ENCODE measurements at regions not wholly inside any gene's neighbourhood (a gene's known extent, or its start where the extent isn't known, plus 50 kb on each side); places are given as distances from the start of the nearest gene placed in this dataset.
A peak's percentile ranks its signal among the peaks of the same experiment; 100 is the strongest.

DNA sequence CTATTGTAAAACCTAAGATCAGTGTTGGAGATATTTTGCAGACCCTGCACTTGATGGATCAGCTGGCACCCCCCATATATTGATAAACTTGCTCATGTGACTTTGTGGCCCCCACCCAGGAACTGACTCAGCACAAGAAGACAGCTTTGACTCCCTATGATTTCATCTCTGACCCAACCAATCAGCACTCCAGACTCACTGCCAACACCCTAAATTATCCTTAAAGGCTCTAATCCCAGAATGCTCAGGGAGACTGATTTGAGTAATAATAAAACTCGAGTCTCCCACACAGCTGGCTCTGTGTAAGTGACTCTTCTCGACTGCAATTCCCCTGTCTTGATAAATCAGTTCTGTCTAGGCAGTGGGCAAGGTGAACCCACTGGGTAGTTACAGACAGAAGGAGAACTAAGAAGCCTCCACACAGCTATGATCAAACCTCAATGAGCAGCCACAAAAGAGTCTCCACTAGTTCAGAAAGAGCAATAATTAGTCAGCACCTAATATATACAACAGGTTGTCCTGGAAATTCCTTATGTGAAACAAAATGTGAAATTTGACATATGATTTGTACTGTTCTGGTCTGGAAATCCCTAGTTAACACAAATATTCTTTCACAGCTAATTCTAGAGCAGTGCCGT lies 52.2 kb downstream of the ACTL7B start:
- Mint-ChIP-seq H3K4me3 (no peak overlapping the region), H3K4me1 (no peaks in the 10 kb centered on the region), H3K27me3 (peaks cover 2 to 17% (median 5%) of the 10 kb centered on the region in 5 donors), H3K9me3 (no peaks in the 10 kb centered on the region), H3K27ac (no peak overlapping the region), H3K36me3 (no peaks in the 10 kb centered on the region)
- DNase-seq (no peak), ATAC-seq (no peak)
- POLR2A ChIA-PET = no interaction called here

- peaks cover 2 to 17% (median 5%) of the 10 kb centered on the region in 5 donors for H3K27me3 Mint-ChIP-seq
- POLR2A ChIA-PET = no interaction called here
- H3K27ac Mint-ChIP-seq = no peak overlapping the region
- no peaks in the 10 kb centered on the region for H3K4me1 Mint-ChIP-seq
- no peak for ATAC-seq
- no peaks in the 10 kb centered on the region for H3K36me3 Mint-ChIP-seq
- no peak overlapping the region for H3K4me3 Mint-ChIP-seq
- no peak for DNase-seq
- H3K9me3 Mint-ChIP-seq = no peaks in the 10 kb centered on the region
These were observed 52.8 kb downstream of the ACTL7B start for GRCh38 chr9:108802967-108803366.

- H3K27ac Mint-ChIP-seq = no peak overlapping the region
- no peaks in the 10 kb centered on the region for H3K9me3 Mint-ChIP-seq
- H3K27me3 Mint-ChIP-seq = peaks cover 0 to 11% (median 2%) of the 10 kb centered on the region in 5 donors
- H3K36me3 Mint-ChIP-seq = no peaks in the 10 kb centered on the region
- H3K4me3 Mint-ChIP-seq = no peak overlapping the region
- POLR2A ChIA-PET = no interaction called here
- no peak for DNase-seq
- ATAC-seq = no peak
- H3K4me1 Mint-ChIP-seq = no peaks in the 10 kb centered on the region
These were observed 53.8 kb downstream of the ACTL7B start for GRCh38 chr9:108801949-108802348.

- no peaks in the 10 kb centered on the region for H3K36me3 Mint-ChIP-seq
- POLR2A ChIA-PET = no interaction called here
- H3K27me3 Mint-ChIP-seq = peaks cover 0 to 4% (median 0%) of the 10 kb centered on the region in 5 donors
- ATAC-seq = no peak
- DNase-seq = no peak
- no peak overlapping the region for H3K27ac Mint-ChIP-seq
- H3K4me3 Mint-ChIP-seq = no peak overlapping the region
- H3K4me1 Mint-ChIP-seq = no peaks in the 10 kb centered on the region
- no peaks in the 10 kb centered on the region for H3K9me3 Mint-ChIP-seq
These were observed 55.1 kb downstream of the ACTL7B start for GRCh38 chr9:108800632-108801099.

DNA sequence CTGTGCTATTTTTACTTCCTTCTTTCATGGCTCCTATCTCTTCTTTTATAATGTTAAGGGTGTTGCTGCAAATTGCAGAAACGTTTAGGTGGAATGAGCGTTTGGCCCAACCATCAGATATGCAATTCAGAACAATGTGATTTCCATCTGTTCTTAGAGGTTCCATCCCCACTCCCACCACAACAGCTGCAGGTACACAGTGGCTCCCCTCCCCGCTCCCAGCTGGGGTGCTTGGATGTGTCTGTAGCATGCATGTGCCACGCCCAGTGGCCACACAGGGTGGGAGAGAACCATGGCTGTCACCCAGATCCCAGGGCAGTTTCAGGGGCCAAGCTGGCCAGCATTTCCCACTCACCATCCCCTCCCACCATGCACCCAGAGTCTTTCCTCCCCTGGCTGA lies 62.2 kb downstream of the ACTL7B start:
- Mint-ChIP-seq H3K27me3 (peaks cover 0 to 12% (median 4%) of the 10 kb centered on the region in 5 donors), H3K27ac (no peak overlapping the region), H3K36me3 (peaks cover 0 to 4% (median 0%) of the 10 kb centered on the region in 3 donors), H3K4me1 (no peaks in the 10 kb centered on the region), H3K9me3 (peaks cover 0 to 17% (median 7%) of the 10 kb centered on the region in 9 donors), H3K4me3 (no peak overlapping the region)
- ATAC-seq (no peak), DNase-seq (no peak)
- POLR2A ChIA-PET = no interaction called here

- Mint-ChIP-seq H3K36me3 (peaks cover 0 to 4% (median 0%) of the 10 kb centered on the region in 3 donors), H3K4me3 (no peak overlapping the region), H3K9me3 (peaks cover 0 to 17% (median 9%) of the 10 kb centered on the region in 9 donors), H3K27me3 (peaks cover 0 to 16% (median 6%) of the 10 kb centered on the region in 5 donors), H3K4me1 (peaks cover 0 to 1% (median 0%) of the 10 kb centered on the region in 4 donors), H3K27ac (no peak overlapping the region)
- DNase-seq (no peak), ATAC-seq (no peak)
- POLR2A ChIA-PET = no interaction called here
These were observed 66.0 kb downstream of the ACTL7B start for GRCh38 chr9:108789742-108790141.

GRCh38 chr9:108787690-108788048 lies 68.1 kb downstream of the ACTL7B start:
- Mint-ChIP-seq H3K27me3 (peaks cover 0 to 14% (median 1%) of the 10 kb centered on the region in 5 donors), H3K4me3 (no peak overlapping the region), H3K4me1 (peaks cover 0 to 18% (median 5%) of the 10 kb centered on the region in 4 donors), H3K27ac (no peak overlapping the region), H3K9me3 (peaks cover 0 to 10% (median 3%) of the 10 kb centered on the region in 9 donors), H3K36me3 (peaks cover 0 to 4% (median 0%) of the 10 kb centered on the region in 3 donors)
- no peak for DNase-seq
- POLR2A ChIA-PET = no interaction called here
- ATAC-seq = no peak

GRCh38 chr9:108786901-108787689 lies 68.7 kb downstream of the ACTL7B start:
- no peak for ATAC-seq
- Mint-ChIP-seq H3K27ac (no peak overlapping the region), H3K9me3 (peaks cover 0 to 10% (median 3%) of the 10 kb centered on the region in 9 donors), H3K4me1 (peaks cover 0 to 18% (median 5%) of the 10 kb centered on the region in 4 donors), H3K36me3 (peaks cover 0 to 4% (median 0%) of the 10 kb centered on the region in 3 donors), H3K4me3 (no peak overlapping the region), H3K27me3 (peaks cover under 1 to 14% (median 1%) of the 10 kb centered on the region in 5 donors)
- POLR2A ChIA-PET = no interaction called here
- DNase-seq = no peak

- Mint-ChIP-seq H3K27me3 (peaks cover 1 to 21% (median 8%) of the 10 kb centered on the region in 5 donors), H3K36me3 (peaks cover 0 to 4% (median 0%) of the 10 kb centered on the region in 3 donors), H3K9me3 (peaks cover 0 to 10% (median 2%) of the 10 kb centered on the region in 9 donors), H3K4me3 (no peak overlapping the region), H3K27ac (no peak overlapping the region), H3K4me1 (peaks cover 0 to 19% (median 5%) of the 10 kb centered on the region in 4 donors)
- DNase-seq = no peak
- POLR2A ChIA-PET = no interaction called here
- no peak for ATAC-seq
These were observed 69.5 kb downstream of the ACTL7B start for GRCh38 chr9:108786322-108786721.

- ATAC-seq (no peak), DNase-seq (no peak)
- H3K9me3 Mint-ChIP-seq = peaks cover 0 to 7% (median 0%) of the 10 kb centered on the region in 9 donors
- H3K27ac Mint-ChIP-seq = no peak overlapping the region
- peaks cover 6 to 19% (median 9%) of the 10 kb centered on the region in 5 donors for H3K27me3 Mint-ChIP-seq
- no peak overlapping the region for H3K4me3 Mint-ChIP-seq
- POLR2A ChIA-PET = no interaction called here
- peaks cover 0 to 21% (median 5%) of the 10 kb centered on the region in 4 donors for H3K4me1 Mint-ChIP-seq
- H3K36me3 Mint-ChIP-seq = no peaks in the 10 kb centered on the region
These were observed 70.8 kb downstream of the ACTL7B start for GRCh38 chr9:108784998-108785397.

GRCh38 chr9:108783731-108784495 lies 71.9 kb downstream of the ACTL7B start:
- peaks cover 0 to 21% (median 5%) of the 10 kb centered on the region in 4 donors for H3K4me1 Mint-ChIP-seq
- H3K36me3 Mint-ChIP-seq = no peaks in the 10 kb centered on the region
- H3K4me3 Mint-ChIP-seq = peak overlapping the region in 1 of 10 donors; percentile 21
- H3K9me3 Mint-ChIP-seq = peaks cover 0 to 4% (median 0%) of the 10 kb centered on the region in 9 donors
- H3K27me3 Mint-ChIP-seq = peaks cover 6 to 27% (median 12%) of the 10 kb centered on the region in 5 donors
- DNase-seq = no peak
- POLR2A ChIA-PET = no interaction called here
- no peak for ATAC-seq
- peak overlapping the region in 2 of 10 donors; percentile 5 to 23 for H3K27ac Mint-ChIP-seq

GRCh38 chr9:108783326-108783725 lies 72.5 kb downstream of the ACTL7B start:
- Mint-ChIP-seq H3K9me3 (peaks cover 0 to 4% (median 0%) of the 10 kb centered on the region in 9 donors), H3K36me3 (no peaks in the 10 kb centered on the region), H3K4me1 (peaks cover 0 to 21% (median 5%) of the 10 kb centered on the region in 4 donors), H3K27ac (peak overlapping the region in 2 of 10 donors; percentile 23 to 57), H3K27me3 (peaks cover 8 to 33% (median 16%) of the 10 kb centered on the region in 5 donors), H3K4me3 (no peak overlapping the region)
- ATAC-seq (no peak), DNase-seq (no peak)
- POLR2A ChIA-PET = no interaction called here
